TTC549 (cell line): ENCODE measurements at regions not wholly inside any gene's neighbourhood (a gene's known extent, or its start where the extent isn't known, plus 50 kb on each side); places are given as distances from the start of the nearest gene placed in this dataset.
"Not testable (repeated sequence)": the region's sequence is repeated elsewhere in the genome, so short reads cannot be mapped to it uniquely, and the experiment has no call there.

Experiments used
- FAIRE-seq: peaks from 2 replicates; lab custom pipeline; 2012; peaks lifted over from hg19 to GRCh38; lab: Jason Lieb, UNC

DNA sequence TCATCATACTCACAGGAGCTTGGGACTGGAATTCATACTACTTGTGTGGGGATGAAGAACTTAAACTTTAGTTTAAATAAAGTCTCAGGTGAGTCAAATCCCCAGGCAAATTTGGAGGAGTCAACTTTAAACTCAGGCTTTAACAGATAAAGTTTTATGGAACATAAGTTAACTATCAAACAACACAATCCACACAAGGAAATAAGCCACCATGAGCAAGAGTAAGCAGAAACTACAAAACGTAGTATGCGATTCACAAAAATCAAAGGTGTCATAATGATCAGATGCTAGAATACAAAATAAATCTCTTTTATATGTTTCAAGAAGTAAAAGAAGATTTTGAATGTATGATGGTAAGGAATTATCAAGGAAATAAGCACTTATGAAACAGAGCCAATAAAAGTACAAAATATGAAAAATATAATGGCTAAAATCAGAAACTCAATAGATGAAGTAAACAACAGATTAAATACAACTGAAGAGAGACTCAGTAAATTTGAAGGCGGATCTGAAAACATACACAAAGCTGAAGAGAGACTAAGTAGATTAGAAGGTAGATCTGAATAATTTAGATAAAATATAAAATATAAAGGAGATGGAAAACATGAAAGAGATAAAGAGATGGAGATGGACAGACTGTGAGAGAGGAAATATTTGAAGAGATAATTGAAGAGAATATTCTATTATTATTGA lies 97.5 kb upstream of the TWIST2 start:
- no peak for FAIRE-seq

DNA sequence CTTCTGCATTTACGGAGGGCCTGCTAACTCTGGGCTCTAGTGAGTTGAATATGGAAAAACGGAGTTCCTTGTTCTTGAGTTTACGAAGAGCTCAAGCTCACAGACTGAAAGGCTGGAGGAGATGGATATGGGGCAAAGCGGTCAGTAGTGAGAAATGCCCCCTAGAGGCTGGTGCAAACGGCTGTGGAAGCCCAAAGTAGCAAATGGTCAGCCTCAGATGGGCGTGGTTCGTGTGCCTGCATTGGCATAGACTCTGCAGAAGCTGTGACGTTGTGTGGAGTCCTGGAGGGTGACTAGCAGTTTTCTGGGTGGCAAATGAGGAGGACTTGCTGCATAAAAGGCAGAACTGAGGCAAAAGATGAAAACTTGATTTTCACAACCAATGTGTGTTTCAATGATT lies 93.6 kb upstream of the TWIST2 start:
- FAIRE-seq, result no peak

DNA sequence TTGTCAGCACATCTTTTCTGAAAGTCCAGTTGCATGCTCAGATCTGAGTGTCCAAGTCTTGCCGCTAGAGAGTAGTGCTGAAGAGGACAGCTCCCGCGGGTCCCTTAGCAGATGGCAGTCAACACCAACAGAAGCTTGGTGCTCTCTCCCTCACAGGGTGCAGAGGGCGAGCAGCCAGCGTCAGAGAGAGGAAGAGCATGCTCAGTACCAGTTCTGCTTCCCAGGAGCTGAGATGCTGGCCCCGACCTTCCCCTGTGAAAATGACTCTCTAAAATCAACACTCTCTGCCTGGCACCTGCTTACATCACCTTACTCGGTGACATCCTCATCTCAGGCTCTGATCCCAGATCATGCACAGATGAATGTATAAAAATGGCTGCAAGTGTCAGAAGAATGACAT lies 86.0 kb upstream of the TWIST2 start:
- FAIRE-seq, result no peak

DNA sequence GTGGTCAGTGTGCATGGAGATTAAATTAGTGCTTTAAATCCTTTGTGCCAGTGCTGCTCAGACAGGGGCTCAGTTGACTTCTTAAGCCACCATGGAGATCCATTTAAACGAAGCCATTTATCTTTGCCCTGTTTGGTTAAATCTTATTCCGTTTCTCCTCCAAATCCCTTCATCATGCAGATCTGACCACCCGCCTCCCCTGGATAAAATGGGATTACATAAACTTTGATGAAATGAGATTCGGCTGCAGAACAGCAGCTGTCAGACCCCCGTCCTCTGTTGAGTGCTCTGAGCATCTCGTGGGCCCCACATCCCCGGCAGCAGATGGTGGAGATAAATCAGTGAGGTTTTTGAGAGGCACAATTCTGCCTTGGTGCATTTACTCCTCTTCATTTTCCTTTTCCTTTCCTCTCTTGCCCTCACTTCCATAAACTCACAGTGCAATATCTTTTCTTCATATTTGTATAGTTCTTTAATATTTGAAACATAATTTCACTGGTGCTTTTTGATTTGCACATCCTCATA lies 84.4 kb upstream of the TWIST2 start:
- no peak for FAIRE-seq

DNA sequence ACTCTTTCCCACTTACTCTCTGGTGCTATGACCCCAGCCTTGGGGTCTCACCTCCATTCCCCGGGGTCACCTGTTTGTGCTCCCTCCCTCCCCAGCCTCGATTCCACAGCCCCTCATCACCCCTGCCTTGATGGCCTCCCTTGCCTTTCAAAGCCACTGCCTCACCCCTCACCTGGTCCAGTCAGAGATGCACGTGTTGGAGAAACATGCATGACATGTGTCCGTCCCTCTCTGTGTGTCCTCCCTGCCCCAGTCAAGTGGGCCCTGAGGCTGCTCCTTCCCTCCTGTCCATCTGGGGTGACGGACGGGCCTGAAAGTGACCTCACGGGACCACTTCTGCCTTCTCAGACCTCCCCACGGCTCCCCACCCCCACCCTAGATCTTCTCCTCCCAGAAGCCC lies 82.3 kb upstream of the TWIST2 start:
- FAIRE-seq, result no peak

DNA sequence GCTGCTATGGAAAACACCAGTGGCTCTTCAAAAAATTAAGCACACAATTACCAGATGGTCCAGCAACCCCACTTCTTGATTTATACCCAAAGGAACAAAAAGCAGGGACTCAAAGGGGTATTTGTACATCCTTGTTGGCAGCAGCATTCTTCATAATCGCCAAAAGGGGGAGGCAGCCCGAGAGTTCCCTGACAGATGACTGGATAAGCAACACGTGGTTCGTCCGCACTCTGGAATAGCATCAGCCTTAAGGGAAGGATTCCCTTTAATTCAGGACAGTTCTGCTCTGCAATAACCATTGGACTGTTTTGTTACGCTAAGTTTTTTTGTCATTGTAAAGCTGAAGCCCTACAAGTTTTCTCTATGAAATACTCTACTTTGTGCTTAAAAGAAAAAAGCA lies 76.7 kb upstream of the TWIST2 start:
- no peak for FAIRE-seq

DNA sequence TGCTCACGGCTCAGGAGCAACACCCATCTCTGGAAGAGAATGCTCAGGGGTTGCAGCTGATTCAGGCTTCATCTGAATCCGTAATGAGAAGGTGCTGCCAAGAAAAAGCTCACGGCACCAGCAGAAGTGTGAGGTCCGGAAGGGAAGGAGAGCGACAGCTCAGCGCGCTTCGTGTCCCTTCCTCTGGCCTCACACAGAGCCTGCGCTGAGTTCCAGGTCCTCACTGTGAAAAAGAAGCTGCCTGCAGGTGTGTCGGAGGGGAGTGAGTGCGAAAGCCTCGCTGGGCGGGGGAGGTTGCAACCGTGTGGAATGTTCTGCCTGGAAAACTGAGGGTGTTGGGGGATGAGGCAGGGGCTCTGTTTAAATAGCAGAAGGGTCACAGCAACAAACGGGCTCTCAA lies 76.2 kb upstream of the TWIST2 start:
- no peak for FAIRE-seq

DNA sequence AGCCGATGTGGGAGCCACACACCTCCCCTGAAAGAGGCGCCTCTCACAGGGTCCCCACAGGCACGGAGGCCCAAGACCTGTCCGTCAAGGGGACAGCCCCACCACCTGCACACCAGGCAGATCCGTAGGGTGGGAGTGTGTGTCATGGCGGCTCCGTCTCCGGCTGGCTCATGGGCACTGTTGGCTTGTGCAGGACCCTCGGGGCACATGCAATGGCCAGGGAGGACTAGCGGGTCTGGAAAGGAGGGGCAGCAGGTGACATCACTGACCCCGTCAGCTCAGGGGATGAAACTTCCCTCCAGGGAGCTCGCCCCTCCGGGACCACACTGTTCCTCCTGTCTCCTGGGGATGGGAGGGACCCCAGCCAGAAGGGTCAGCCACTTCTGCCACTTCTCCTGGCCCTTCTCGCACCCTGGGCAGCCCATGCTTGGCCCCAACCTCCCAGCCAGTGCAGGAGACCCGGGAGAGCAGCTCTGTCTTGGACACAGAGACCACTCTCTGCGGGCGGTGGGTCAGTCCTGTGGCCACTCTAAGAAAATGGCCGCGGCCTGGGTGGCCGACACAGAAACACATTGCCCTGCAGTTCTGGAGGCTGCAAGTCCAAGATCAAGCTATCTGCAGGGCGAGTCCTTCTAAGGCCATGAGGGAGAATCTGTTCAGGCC lies 75.1 kb upstream of the TWIST2 start:
- no peak for FAIRE-seq

DNA sequence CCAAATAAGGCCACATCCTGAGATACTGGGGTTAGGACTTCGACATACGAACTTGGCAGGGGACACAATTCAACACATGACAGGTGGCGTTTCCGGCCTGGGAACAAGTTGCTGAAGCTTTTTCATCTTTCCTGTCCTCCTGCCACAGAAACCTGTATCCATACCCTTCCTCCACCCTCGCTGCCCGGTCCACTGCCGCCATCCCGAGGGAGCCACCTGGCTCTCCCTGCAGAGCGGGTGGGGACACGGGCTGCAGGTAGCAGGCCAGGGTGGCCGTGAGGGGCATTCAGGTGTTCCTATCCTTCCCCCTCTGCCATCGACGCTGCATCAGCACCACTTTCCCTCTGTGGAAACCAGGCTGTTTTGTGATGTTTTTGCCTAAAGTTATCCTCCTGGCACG lies 74.4 kb upstream of the TWIST2 start:
- no peak for FAIRE-seq

DNA sequence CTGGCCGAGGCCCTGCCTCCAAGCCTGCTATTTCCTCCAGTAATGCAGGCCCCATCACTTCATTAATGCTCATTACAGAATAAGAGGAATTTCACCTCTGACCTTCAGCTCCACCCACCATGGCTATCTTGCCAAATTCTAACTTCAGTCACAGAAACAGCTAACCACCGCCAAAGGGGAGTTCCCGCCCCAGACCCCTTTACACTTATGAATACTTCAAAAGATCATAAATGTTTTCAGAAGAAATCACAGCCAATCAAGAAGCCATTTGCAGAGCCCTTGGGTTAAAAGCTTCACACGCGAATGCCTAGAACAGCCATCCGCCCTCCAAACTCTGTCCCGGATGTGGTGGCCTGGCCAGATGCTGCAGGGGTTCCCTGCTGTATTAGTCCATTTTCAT lies 73.8 kb upstream of the TWIST2 start:
- no peak for FAIRE-seq

DNA sequence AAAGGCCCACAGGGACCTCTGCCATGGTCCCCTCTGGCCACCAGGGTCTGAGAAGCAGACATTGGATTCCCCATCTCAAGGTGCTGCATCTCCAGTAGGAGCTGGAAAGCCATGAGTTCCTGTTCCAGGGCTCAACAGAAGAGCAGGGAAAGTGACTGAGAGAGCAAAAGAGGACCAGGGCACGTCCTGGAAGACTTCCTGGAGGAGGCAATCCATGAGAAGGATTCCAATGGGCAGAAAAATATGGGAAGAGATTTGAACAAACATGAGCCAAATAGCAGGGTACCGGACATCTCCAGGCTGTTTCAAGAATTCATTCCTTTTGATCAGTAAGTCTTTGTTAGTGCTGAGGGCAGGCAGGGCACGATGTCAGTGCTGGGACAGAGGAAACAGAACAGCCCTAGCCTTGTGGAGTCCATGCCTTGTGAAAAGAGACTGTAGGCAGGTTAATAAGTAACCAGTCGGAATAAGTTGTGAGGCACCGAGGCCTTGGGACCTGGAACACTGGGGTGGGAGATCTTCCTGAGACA lies 72.8 kb upstream of the TWIST2 start:
- no peak for FAIRE-seq

DNA sequence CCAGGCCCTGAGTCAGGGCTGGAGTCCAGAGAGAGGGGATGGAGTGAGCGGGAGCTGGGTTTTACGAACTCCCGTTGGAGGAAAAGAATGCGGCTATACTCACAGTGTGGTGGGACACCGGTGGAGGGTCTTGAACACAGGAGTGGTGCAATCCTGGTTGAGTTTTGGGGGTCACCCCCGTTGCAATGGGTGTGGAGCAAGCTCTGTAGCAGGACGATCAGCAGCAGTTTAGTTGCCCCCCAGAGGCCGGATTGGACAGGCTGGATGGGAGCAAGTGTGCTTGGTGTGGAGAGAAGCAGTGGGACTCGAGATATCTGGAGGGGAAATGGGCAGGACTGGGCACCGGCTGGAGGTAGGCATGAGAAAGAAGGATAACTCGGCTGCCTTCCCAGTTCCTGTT lies 72.3 kb upstream of the TWIST2 start:
- FAIRE-seq, result no peak

DNA sequence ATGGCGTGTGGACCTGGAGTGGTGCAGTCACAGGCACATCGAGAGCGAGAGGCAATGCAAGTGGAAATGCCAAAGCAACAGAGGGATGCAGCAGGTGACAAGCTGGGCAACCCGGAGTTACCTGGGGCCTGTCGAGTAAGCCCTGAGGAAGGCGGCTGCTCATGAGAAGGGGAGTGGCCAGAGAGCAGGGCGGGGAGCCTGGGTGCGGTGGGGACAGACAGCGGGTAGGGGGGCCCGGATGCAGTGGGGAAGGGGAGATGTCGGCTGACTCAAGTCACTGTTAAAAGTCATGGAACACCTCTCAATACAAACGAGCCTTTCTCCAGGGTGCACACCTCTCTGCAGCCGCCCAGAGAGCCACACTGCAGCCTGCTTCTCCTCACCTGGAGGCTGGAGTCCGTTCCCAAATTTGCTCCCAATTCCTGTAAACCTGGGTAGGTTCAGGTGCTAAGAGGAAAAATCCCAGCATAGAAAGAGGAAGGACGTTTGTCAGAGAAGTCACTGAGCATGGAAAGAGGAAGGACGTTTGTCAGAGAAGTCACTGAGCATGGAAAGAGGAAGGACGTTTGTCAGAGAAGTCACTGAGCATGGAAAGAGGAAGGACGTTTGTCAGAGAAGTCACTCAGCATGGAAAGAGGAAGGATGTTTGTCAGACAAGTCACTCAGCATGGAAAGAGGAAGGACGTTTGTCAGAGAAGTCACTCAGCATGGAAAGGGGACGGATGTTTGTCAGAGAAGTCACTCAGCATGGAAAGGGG lies 71.7 kb upstream of the TWIST2 start:
- no peak for FAIRE-seq

DNA sequence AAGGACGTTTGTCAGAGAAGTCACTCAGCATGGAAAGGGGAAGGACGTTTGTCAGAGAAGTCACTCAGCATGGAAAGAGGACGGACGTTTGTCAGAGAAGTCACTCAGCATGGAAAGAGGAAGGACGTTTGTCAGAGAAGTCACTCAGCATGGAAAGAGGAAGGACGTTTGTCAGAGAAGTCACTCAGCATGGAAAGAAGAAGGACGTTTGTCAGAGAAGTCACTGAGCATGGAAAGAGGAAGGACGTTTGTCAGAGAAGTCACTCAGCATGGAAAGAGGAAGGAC lies 71.2 kb upstream of the TWIST2 start:
- FAIRE-seq, result not testable (repeated sequence)

DNA sequence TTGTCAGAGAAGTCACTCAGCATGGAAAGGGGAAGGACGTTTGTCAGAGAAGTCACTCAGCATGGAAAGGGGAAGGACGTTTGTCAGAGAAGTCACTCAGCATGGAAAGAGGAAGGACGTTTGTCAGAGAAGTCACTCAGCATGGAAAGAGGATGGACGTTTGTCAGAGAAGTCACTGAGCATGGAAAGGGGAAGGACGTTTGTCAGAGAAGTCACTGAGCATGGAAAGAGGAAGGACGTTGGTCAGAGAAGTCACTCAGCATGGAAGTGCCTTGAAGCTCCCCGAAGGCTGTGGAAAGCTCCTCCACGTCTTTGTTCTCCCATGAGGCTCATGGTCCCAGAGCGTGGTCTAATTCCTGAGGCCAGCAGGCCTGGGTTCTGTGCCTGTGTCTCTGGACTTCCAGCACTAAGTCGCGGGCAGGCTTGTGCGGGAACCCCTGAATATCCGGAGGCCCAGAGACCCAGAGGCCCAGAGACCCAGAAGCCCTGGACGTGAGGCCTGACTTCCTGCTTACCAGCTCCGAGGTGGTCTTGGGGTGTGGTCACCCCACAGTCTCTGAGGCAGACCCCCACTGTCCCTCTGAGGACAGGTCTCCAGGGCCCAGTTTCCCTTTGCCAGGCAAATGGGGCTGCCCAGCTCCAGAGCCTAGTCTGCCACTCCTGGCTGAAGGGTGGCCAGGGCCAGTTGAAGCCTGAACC lies 70.4 kb upstream of the TWIST2 start:
- no peak for FAIRE-seq

DNA sequence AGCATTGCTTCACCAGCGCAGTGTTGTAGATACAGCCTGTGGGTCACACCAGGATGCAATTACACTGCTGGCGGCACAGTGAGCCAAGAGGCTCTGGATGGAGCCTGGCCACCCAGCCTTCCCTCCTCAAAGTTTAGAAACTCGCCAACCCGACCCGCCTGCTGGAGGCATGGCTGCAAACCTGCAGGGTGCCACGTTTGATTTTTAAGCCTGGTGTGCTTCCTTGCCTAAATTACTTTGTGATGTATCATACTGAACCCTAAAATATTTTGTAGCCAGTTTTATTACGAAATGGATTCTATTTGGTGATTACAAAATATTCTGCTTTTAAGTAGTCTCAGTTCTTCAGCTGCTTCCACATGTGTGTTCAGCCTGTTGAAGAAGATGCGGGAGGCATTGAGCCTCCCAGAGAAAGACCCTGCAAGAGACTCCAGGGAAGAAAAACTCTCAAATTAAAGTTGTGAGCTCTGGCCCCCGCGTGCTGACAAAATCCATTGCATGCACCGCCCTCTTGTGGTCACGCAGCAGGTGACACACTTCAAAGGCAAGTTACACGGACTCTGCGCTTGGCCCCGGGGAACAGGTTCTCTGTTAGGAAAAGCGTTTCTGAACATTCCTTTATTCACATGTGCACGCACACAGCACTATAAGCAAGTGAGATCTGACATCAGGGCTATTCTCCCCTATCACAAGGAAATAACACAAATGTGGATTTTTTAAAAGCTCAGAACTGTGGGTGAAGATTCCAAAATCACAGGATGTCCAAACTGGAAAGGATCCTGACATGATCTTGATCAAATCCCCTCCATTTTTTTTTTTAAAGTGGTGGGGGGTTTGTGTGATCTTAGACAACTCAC lies 63.0 kb upstream of the TWIST2 start:
- peak; percentile 17 for FAIRE-seq

DNA sequence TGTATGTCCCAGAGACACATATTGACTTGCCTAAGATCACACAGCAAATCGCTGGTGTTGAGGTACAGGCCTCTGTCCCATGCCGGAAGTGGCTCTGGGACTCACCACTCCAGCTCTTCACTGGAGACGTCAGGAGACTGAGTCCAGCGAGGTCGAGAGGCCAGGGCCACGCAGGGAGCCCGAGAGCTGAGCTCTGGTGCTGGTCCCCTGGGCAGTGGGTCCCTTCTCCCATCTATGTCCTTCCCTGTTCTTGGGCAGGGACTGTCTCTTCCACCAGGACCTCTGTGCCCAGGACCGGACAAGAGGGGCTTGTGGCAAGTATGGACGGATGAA lies 62.4 kb upstream of the TWIST2 start:
- no peak for FAIRE-seq

DNA sequence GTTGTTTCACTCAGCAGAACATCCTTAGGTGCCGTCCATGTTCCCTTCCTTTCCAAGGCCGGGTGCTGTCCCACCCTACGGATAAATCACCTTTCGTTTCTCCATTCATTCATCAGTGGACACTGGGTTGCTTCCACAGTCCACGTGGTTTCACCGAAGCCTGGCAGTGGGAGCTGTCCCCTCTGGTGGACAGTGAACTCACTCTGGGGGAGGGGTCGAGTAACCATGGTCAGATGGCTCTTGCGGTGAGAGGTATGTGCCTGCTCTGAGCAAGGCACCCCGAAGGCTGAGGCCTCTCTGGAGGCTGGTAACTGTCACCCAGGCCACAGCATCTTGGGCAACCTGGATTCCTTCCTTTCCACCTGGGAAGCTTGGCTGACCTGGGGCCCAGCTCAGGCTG lies 61.5 kb upstream of the TWIST2 start:
- FAIRE-seq, result no peak

DNA sequence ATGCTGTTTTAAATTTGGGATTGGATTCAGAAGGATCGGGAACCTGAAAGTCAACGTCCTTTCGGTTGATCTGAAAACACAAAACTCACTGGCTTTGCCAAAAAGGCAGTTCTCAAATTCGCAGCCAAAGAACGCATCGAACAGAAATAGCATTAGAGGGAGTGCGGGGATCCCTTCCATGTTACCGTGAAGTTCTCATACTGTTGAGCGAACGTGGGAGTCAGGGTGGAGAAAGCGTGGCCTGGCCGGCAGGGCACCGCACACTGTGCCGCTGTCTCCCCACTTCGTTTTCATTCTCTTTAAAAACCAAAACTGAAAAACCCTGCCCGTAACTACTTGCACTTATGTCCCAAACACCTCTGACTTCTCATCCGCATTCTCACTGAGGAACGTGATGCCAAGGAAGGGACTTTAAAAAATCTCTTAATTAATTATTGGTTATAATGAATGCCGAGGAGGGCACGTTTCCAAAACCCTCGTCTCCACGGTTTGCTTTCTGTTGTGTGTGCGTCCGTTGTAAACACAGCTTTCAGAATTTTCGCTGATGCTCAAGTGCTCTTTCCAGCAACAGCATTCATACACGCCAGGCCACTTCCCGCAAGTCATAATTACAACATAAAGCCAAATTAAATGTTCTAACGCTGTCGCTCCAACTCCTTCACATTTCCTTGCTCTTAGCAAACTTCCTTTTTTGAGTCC lies 60.9 kb upstream of the TWIST2 start:
- FAIRE-seq, result no peak

DNA sequence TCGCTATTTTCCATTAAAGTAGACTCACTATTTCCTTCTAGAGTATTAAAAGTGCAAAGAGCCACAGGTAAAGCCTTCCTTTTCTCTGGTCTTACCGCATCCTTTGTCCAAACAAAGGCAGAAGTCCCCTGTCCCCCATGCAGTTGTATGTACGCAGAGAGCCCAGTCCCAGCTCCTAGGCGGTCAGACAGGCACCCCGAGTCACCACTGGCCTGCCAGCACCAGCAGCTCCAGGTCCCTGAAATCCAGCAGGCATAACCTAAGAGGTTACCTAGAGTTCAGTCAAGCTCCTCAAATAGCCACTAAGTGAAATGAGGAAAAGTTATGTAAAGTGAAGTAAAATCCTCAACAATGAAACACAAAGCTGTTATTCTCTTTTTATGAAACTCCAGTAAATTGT lies 60.4 kb upstream of the TWIST2 start:
- FAIRE-seq, result no peak

DNA sequence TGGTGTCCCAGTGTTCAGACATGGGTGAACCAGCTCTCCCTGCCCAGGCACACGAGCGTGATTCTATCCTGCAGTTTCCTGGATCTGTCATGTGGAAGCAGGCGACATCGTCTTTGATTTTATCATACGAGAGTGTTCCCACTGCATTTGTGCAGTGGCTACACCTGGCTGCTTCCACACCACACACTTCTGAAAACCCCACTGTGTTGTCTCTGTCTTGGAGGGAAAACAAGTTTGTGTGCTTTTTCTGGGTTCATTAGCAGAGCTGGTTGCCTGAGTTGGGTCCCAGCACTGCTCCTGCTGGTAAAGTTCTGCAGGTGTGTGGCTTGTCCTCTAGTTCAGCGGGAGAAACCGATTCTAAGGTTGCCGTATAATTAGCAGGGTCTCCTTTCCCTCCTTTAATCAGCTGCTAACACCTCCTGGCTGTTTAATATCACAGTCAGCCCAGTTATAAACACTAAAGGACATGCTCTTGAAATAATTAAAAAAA lies 58.5 kb upstream of the TWIST2 start:
- no peak for FAIRE-seq
